ENCODE measurements at regions not wholly inside any gene's neighbourhood (a gene's known extent, or its start where the extent isn't known, plus 50 kb on each side); places are given as distances from the start of the nearest gene placed in this dataset.

DNA sequence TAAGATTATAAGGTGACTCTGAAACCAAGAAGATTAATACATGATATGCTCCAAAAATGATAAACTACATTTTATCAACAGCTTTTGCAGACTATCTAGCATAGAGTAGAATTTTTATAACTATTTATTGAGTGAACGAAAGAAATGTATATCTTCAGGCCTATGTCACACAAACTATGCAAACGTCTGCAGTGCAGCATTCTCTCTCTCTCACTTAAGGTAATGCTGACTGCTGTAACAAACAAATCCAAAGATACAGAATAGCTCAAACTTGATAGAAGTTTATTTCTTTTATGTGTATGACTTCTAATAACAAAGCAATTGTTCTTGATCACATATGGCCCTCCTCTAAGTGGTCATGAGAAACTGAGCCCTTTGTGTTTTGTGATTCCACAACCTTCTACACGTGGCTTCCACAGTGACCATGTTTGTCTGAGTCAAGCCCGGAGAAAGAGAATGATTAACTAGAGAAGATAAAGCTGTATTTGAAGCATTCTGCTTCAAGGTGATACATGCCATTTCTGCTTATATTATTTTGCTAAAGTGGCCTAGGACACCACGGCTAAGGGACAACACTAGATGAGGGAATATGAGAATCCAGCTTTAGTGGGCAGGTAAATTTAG, 1352.7 kb upstream of the TMEM132C start:
- Histone ChIP-seq H3K79me2 (replicated peaks; ENCODE audit: insufficient read depth, low read length) (no peaks in the 10 kb centered on the region), H3K36me3 (ENCODE audit: insufficient read depth, low read length) (no peaks in the 10 kb centered on the region), H3K4me3 (ENCODE audit: low read length) (no peak overlapping the region), H3F3A (ENCODE audit: insufficient read depth, low read length, poor library complexity, severe bottlenecking) (peaks cover 13% of the 10 kb centered on the region), H2AFZ (ENCODE audit: low read depth, low read length) (no peak overlapping the region), H3K27ac (ENCODE audit: low read length) (no peak overlapping the region), H3K9me2 (ENCODE audit: insufficient read depth, low read length) (no peaks in the 10 kb centered on the region), H3K27me3 (ENCODE audit: insufficient read depth, low read depth, low read length) (no peaks in the 10 kb centered on the region), H4K20me1 (ENCODE audit: insufficient read depth) (no peaks in the 10 kb centered on the region), H3K9me3 (ENCODE audit: low read length) (no peaks in the 10 kb centered on the region), H3K9ac (ENCODE audit: low read length) (no peak overlapping the region), H3K4me2 (ENCODE audit: low read length) (no peak overlapping the region)
- TF ChIP-seq EP300 (conservative IDR thresholded peaks at IDR 0.05; ENCODE audit: poor library complexity, severe bottlenecking) (no peak), EZH2 (IDR thresholded peaks at IDR 0.05; ENCODE audit: borderline replicate concordance, insufficient read depth, low read length, poor library complexity, severe bottlenecking) (no peak), MXI1 (conservative IDR thresholded peaks at IDR 0.05; ENCODE audit: poor library complexity, severe bottlenecking) (no peak)
- TF ChIP-seq, protein P1, sequence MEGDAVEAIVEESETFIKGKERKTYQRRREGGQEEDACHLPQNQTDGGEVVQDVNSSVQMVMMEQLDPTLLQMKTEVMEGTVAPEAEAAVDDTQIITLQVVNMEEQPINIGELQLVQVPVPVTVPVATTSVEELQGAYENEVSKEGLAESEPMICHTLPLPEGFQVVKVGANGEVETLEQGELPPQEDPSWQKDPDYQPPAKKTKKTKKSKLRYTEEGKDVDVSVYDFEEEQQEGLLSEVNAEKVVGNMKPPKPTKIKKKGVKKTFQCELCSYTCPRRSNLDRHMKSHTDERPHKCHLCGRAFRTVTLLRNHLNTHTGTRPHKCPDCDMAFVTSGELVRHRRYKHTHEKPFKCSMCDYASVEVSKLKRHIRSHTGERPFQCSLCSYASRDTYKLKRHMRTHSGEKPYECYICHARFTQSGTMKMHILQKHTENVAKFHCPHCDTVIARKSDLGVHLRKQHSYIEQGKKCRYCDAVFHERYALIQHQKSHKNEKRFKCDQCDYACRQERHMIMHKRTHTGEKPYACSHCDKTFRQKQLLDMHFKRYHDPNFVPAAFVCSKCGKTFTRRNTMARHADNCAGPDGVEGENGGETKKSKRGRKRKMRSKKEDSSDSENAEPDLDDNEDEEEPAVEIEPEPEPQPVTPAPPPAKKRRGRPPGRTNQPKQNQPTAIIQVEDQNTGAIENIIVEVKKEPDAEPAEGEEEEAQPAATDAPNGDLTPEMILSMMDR (IDR thresholded peaks at IDR 0.05; ENCODE audit: poor library complexity, severe bottlenecking), result no peak

DNA sequence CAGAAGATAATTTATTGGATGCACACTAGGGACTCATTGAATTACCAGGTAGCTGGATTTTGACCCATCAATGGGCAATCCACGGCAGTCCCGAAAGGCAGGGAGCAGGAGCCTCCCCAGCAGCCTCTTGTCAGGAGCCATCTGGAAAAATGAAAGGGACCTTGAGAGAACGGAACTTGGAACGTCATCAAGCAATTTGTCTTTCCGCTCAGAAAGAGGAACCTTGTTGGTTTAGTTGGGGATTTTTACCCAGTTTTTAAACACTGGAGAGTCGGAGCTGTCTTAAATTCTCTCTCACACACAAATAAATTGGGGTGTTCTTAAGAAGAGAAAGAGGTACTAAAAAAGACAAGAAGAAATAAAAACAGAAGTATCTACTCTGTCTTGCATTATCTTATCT, 1351.7 kb upstream of the TMEM132C start:
- no peak overlapping the region for H3K27ac ChIP-seq (ENCODE audit: low read length)
- H4K20me1 ChIP-seq (ENCODE audit: insufficient read depth), result no peaks in the 10 kb centered on the region
- H3K36me3 ChIP-seq (ENCODE audit: insufficient read depth, low read length), result no peaks in the 10 kb centered on the region
- no peaks in the 10 kb centered on the region for H3K27me3 ChIP-seq (ENCODE audit: insufficient read depth, low read depth, low read length)
- H3K9ac ChIP-seq (ENCODE audit: low read length), result no peak overlapping the region
- H3K4me2 ChIP-seq (ENCODE audit: low read length), result no peak overlapping the region
- H3K79me2 ChIP-seq (replicated peaks; ENCODE audit: insufficient read depth, low read length), result no peaks in the 10 kb centered on the region
- no peaks in the 10 kb centered on the region for H3K9me3 ChIP-seq (ENCODE audit: low read length)
- no peaks in the 10 kb centered on the region for H3K9me2 ChIP-seq (ENCODE audit: insufficient read depth, low read length)
- H3F3A ChIP-seq (ENCODE audit: insufficient read depth, low read length, poor library complexity, severe bottlenecking), result peaks cover 7% of the 10 kb centered on the region
- H3K4me3 ChIP-seq (ENCODE audit: low read length), result no peak overlapping the region
- no peak overlapping the region for H2AFZ ChIP-seq (ENCODE audit: low read depth, low read length)
- TF ChIP-seq POLR2AphosphoS5 (IDR thresholded peaks at IDR 0.05), result no peak
- TF ChIP-seq, protein P1 (IDR thresholded peaks at IDR 0.05; ENCODE audit: poor library complexity, severe bottlenecking), result no peak
- no peak for TF ChIP-seq MXI1 (conservative IDR thresholded peaks at IDR 0.05; ENCODE audit: poor library complexity, severe bottlenecking)
- TF ChIP-seq SMC3 (conservative IDR thresholded peaks at IDR 0.05; ENCODE audit: poor library complexity), result no peak
- no peak for TF ChIP-seq EZH2 (IDR thresholded peaks at IDR 0.05; ENCODE audit: borderline replicate concordance, insufficient read depth, low read length, poor library complexity, severe bottlenecking)
- TF ChIP-seq, protein P2, sequence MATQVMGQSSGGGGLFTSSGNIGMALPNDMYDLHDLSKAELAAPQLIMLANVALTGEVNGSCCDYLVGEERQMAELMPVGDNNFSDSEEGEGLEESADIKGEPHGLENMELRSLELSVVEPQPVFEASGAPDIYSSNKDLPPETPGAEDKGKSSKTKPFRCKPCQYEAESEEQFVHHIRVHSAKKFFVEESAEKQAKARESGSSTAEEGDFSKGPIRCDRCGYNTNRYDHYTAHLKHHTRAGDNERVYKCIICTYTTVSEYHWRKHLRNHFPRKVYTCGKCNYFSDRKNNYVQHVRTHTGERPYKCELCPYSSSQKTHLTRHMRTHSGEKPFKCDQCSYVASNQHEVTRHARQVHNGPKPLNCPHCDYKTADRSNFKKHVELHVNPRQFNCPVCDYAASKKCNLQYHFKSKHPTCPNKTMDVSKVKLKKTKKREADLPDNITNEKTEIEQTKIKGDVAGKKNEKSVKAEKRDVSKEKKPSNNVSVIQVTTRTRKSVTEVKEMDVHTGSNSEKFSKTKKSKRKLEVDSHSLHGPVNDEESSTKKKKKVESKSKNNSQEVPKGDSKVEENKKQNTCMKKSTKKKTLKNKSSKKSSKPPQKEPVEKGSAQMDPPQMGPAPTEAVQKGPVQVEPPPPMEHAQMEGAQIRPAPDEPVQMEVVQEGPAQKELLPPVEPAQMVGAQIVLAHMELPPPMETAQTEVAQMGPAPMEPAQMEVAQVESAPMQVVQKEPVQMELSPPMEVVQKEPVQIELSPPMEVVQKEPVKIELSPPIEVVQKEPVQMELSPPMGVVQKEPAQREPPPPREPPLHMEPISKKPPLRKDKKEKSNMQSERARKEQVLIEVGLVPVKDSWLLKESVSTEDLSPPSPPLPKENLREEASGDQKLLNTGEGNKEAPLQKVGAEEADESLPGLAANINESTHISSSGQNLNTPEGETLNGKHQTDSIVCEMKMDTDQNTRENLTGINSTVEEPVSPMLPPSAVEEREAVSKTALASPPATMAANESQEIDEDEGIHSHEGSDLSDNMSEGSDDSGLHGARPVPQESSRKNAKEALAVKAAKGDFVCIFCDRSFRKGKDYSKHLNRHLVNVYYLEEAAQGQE (IDR thresholded peaks at IDR 0.05; ENCODE audit: borderline replicate concordance), result no peak
- TF ChIP-seq TAF1 (IDR thresholded peaks at IDR 0.05; ENCODE audit: low read depth), result no peak
- TF ChIP-seq EP300 (conservative IDR thresholded peaks at IDR 0.05; ENCODE audit: poor library complexity, severe bottlenecking), result no peak
- TF ChIP-seq RAD21 (conservative IDR thresholded peaks at IDR 0.05), result no peak
